BE2C (cell line): ENCODE measurements at regions not wholly inside any gene's neighbourhood (a gene's known extent, or its start where the extent isn't known, plus 50 kb on each side); places are given as distances from the start of the nearest gene placed in this dataset.

ENCODE experiments used
- DNase-seq: peaks from one replicate; pipeline ENCODE4 v3.0.0-alpha.2; 2020
- H3K27me3 ChIP-seq: fragments of 250-450 bp; sonication (Bioruptor Pico); 2 replicates; pipeline ENCODE4 v1.5.1; 2020; ENCODE audit warnings: mild to moderate bottlenecking
- H3K36me3 ChIP-seq: fragments of 250-450 bp; sonication (Bioruptor Pico); 2 replicates; pipeline ENCODE4 v1.5.1; 2020; ENCODE audit warnings: mild to moderate bottlenecking
- H3K4me1 ChIP-seq: fragments of 250-450 bp; sonication (Bioruptor Pico); 2 replicates; pipeline ENCODE4 v1.5.1; 2020
- H3K4me3 ChIP-seq: 2 replicates; pipeline ENCODE4 v1.5.1; 2011; ENCODE audit warnings: low read depth, low read length
- H3K9me3 ChIP-seq: fragments of 250-450 bp; sonication (Bioruptor Pico); 2 replicates; pipeline ENCODE4 v1.5.1; 2020
- TF ChIP-seq, protein P1 (sequence below): IDR thresholded peaks from 2 replicates; pipeline ENCODE4 v1.5.1; 2012; ENCODE audit warnings: mild to moderate bottlenecking, low read depth, low read length

DNA sequence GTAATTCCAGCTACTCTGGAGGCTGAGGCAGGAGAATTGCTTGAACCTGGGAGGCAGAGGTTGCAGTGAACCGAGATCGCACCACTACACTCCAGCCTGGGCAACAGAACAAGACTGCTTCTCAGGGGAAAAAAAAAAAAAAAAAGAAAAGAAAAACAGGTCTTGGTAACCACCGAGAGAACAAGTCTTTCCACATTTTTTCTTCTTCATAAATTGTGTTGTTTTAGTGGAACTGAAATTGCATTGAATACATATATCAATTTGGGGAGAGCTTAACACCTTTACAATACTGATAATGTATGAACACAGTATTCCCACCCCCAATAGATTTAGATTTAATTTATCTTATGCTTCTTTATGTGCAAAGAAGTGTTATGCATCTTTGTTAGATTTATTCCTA is 70.0 kb upstream of the PLEKHG1 start:
- H3K36me3 ChIP-seq: no peaks in the 10 kb centered on the region
- DNase-seq: no peak
- H3K4me1 ChIP-seq: no peaks in the 10 kb centered on the region
- H3K27me3 ChIP-seq: no peaks in the 10 kb centered on the region; the same call in 1 of the 2 replicates
- H3K4me3 ChIP-seq: no peak overlapping the region
- TF ChIP-seq, protein P1, sequence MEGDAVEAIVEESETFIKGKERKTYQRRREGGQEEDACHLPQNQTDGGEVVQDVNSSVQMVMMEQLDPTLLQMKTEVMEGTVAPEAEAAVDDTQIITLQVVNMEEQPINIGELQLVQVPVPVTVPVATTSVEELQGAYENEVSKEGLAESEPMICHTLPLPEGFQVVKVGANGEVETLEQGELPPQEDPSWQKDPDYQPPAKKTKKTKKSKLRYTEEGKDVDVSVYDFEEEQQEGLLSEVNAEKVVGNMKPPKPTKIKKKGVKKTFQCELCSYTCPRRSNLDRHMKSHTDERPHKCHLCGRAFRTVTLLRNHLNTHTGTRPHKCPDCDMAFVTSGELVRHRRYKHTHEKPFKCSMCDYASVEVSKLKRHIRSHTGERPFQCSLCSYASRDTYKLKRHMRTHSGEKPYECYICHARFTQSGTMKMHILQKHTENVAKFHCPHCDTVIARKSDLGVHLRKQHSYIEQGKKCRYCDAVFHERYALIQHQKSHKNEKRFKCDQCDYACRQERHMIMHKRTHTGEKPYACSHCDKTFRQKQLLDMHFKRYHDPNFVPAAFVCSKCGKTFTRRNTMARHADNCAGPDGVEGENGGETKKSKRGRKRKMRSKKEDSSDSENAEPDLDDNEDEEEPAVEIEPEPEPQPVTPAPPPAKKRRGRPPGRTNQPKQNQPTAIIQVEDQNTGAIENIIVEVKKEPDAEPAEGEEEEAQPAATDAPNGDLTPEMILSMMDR: no peak
- no peaks in the 10 kb centered on the region for H3K9me3 ChIP-seq

DNA sequence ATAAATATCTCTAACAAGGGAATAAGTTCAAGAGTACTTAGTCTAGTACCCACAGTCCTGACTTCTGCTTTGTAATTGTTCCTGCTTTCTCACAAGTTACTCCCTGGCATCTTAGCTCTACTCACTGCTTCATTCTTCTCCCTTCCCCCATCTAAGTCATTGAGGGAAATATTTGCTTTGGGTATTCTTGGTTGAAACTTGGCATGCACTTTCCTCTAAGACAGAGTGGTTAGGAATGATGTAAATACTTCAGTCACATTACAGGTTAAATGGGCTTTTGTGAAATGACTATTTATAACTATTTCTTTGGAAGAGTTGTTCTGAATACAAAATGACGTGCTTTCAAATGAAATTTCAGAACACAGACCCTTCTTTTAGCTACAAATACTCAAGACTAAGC is 67.7 kb upstream of the PLEKHG1 start:
- no peaks in the 10 kb centered on the region for H3K36me3 ChIP-seq
- TF ChIP-seq, protein P1: no peak
- H3K4me3 ChIP-seq: no peak overlapping the region
- DNase-seq: no peak
- H3K27me3 ChIP-seq: no peaks in the 10 kb centered on the region; the same call in 1 of the 2 replicates
- no peaks in the 10 kb centered on the region for H3K4me1 ChIP-seq
- H3K9me3 ChIP-seq: no peaks in the 10 kb centered on the region

DNA sequence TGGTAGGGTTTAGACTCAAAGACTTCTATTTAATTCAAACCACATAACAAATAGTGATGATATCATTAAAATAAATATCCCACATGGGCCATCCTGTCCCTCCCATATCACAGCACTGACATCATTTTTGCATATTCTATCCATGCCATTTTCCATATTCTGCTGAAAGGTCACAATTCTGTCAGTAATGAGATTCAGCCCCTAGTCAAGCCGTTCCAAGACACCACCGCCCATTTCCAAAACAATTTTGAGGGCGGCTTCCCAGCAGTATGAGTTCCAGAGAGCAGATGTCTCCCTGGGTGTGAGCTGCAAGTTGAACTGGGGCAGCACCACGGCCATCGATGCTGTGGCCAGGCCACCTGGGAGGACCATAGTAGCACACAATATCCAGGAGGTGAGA is 65.1 kb upstream of the PLEKHG1 start:
- Histone ChIP-seq H3K36me3 (no peaks in the 10 kb centered on the region), H3K4me1 (no peaks in the 10 kb centered on the region), H3K27me3 (no peaks in the 10 kb centered on the region), H3K9me3 (no peaks in the 10 kb centered on the region), H3K4me3 (no peak overlapping the region)
- no peak for DNase-seq
- TF ChIP-seq, protein P1: no peak

DNA sequence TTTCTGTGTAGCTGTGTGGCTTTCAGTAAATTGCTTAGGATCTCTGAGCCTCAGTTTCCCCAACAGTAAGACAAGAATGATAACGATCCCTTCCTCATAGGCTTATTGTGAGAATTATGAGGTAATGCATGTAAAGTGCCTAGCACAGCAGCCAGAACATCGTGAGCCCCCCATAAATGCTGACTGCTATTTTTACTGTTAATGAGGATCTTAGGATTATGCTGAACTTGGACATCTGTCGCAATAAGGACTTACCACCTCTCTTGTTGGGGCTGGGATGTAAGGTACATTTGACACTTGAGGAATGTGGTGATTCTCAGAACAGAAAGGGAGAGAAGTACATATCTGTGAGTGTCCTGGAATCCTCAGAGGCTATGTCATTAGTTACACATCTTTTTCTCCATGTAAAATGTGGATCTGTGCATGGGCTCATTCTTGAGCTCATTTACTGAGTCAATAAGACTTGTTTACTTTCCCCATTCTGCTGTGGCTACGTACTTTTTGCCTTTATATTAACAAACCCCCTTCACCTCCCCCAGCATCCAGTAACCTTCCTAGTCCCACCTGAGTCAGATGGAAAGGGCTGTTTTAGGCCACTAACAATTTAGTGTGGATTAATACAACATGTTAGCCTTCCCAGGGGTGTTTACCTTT is 64.4 kb upstream of the PLEKHG1 start:
- TF ChIP-seq, protein P1: no peak
- H3K27me3 ChIP-seq: no peaks in the 10 kb centered on the region

DNA sequence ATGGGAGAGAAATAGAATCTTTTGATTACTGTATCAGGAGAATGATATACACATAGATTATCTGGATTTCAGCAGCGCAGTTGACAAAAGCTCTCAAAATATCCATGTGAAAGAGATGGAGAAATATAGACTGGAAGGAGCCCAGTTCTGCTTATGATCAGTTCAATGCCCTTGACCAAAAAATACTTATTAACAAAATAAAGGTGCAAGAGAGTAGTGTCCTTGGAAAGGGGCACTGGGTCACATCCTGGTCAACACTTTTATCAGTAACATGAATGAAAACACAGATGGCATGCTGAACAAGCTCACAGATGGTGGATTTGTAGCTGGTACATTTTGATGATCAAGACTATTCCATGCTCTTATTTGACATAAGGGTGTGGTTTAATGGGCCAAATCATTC is 63.9 kb upstream of the PLEKHG1 start:
- TF ChIP-seq, protein P1: no peak
- Histone ChIP-seq H3K4me1 (no peaks in the 10 kb centered on the region), H3K4me3 (no peak overlapping the region), H3K36me3 (no peaks in the 10 kb centered on the region), H3K27me3 (no peaks in the 10 kb centered on the region; the same call in 1 of the 2 replicates), H3K9me3 (no peaks in the 10 kb centered on the region)
- DNase-seq: no peak

More for the DNA sequence above, 64.4 kb upstream of the PLEKHG1 start:
- no peak for DNase-seq
- H3K36me3 ChIP-seq: no peaks in the 10 kb centered on the region
- H3K4me1 ChIP-seq: no peaks in the 10 kb centered on the region
- no peak overlapping the region for H3K4me3 ChIP-seq
- no peaks in the 10 kb centered on the region for H3K9me3 ChIP-seq

DNA sequence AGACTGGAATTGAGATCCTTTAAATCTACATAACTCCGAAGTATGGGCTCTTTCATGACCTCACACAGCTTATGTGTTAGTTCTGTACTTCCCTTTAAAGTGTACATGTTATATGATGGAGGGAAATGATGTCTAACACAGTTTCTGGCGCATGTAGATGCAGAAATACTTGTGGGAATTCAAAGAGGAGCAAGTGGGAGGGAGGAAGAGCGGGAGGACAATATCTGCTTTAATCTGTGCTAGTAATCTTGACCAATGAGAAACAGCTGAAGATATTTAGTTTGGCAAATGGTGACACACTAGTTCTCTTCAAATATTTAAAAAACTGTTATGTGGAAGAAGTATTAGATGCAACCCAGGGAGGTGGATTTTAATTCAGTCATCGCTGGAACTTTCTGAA is 62.9 kb upstream of the PLEKHG1 start:
- TF ChIP-seq, protein P1: no peak
- no peaks in the 10 kb centered on the region; the same call in 1 of the 2 replicates for H3K27me3 ChIP-seq

More for the DNA sequence above, 62.9 kb upstream of the PLEKHG1 start:
- Histone ChIP-seq H3K36me3 (no peaks in the 10 kb centered on the region), H3K9me3 (no peaks in the 10 kb centered on the region), H3K4me3 (no peak overlapping the region), H3K4me1 (no peaks in the 10 kb centered on the region)
- DNase-seq: no peak
